Neural progenitor cell (in vitro differentiated cells): ENCODE measurements at regions not wholly inside any gene's neighbourhood (a gene's known extent, or its start where the extent isn't known, plus 50 kb on each side); places are given as distances from the start of the nearest gene placed in this dataset.

Experiments
- DNase-seq: peaks from one replicate; pipeline ENCODE4 v3.0.0-alpha.2; 2016; ENCODE audit warnings: low spot score
- H2AFZ ChIP-seq: fragments of 200-600 bp; sonication (generic); replicated peaks from 2 replicates; pipeline ENCODE4 v1.6.1; 2016; ENCODE audit warnings: antibody characterized with exemption
- H3F3A ChIP-seq: fragments of 200-600 bp; sonication (generic); 2 replicates; pipeline ENCODE4 v1.6.1; 2016; ENCODE audit warnings: antibody characterized with exemption, low read depth
- H3K27ac ChIP-seq: fragments of 200-600 bp; sonication (generic); 2 replicates; pipeline ENCODE4 v1.5.1; 2016; ENCODE audit warnings: mild to moderate bottlenecking
- H3K27me3 ChIP-seq: fragments of 200-600 bp; sonication (generic); 2 replicates; pipeline ENCODE4 v1.6.1; 2016; ENCODE audit warnings: mild to moderate bottlenecking, moderate library complexity
- H3K36me3 ChIP-seq: fragments of 200-600 bp; sonication (generic); 2 replicates; pipeline ENCODE4 v1.5.1; 2016
- H3K4me1 ChIP-seq: fragments of 200-600 bp; sonication (generic); 2 replicates; pipeline ENCODE4 v1.6.1; 2016; ENCODE audit warnings: mixed run types
- H3K4me2 ChIP-seq: fragments of 200-600 bp; sonication (generic); 2 replicates; pipeline ENCODE4 v1.6.1; 2016
- H3K4me3 ChIP-seq: fragments of 200-600 bp; sonication (generic); 2 replicates; pipeline ENCODE4 v1.5.1; 2016
- H3K79me2 ChIP-seq: fragments of 200-600 bp; sonication (generic); 2 replicates; pipeline ENCODE4 v1.6.1; 2016; ENCODE audit warnings: low read depth
- H3K9ac ChIP-seq: fragments of 200-600 bp; sonication (generic); 2 replicates; pipeline ENCODE4 v1.6.1; 2016
- H3K9me3 ChIP-seq: fragments of 200-600 bp; sonication (generic); 2 replicates; pipeline ENCODE4 v1.5.1; 2016; ENCODE audit warnings: low read depth
- H4K20me1 ChIP-seq: fragments of 200-600 bp; sonication (generic); 2 replicates; pipeline ENCODE4 v1.6.1; 2016; ENCODE audit warnings: low read depth
- H3K27ac Mint-ChIP-seq: 3 replicates; pipeline ENCODE4 v1.8.0; 2021; ENCODE audit warnings: mixed read lengths
- H3K27me3 Mint-ChIP-seq: 2 replicates; pipeline ENCODE4 v1.8.0; 2022; ENCODE audit warnings: low read depth, mild to moderate bottlenecking, inconsistent platforms, moderate library complexity, mixed read lengths; ENCODE audit not compliant: insufficient read depth
- H3K36me3 Mint-ChIP-seq: 3 replicates; pipeline ENCODE4 v1.8.0; 2021; ENCODE audit warnings: mixed read lengths
- H3K4me1 Mint-ChIP-seq: 3 replicates; pipeline ENCODE4 v1.8.0; 2021; ENCODE audit warnings: mixed read lengths
- H3K4me3 Mint-ChIP-seq: 3 replicates; pipeline ENCODE4 v1.8.0; 2021; ENCODE audit warnings: mild to moderate bottlenecking, moderate library complexity, mixed read lengths
- H3K9me3 Mint-ChIP-seq: 3 replicates; pipeline ENCODE4 v1.8.0; 2020; ENCODE audit warnings: mixed read lengths
- EZH2 ChIP-seq: fragments of 200-600 bp; sonication (generic); IDR thresholded peaks from 2 replicates; pipeline ENCODE4 v1.6.1; 2017; ENCODE audit warnings: antibody characterized with exemption, mild to moderate bottlenecking, moderate library complexity
- EZH2phosphoT487 ChIP-seq: fragments of 200-600 bp; sonication (generic); IDR thresholded peaks from 2 replicates; pipeline ENCODE4 v1.6.1; 2017; ENCODE audit warnings: antibody characterized with exemption
- TF ChIP-seq, protein P1 (sequence below): fragments of 200-600 bp; sonication (generic); IDR thresholded peaks from 2 replicates; pipeline ENCODE4 v1.5.1; 2017; ENCODE audit warnings: antibody characterized with exemption, mild to moderate bottlenecking

DNA sequence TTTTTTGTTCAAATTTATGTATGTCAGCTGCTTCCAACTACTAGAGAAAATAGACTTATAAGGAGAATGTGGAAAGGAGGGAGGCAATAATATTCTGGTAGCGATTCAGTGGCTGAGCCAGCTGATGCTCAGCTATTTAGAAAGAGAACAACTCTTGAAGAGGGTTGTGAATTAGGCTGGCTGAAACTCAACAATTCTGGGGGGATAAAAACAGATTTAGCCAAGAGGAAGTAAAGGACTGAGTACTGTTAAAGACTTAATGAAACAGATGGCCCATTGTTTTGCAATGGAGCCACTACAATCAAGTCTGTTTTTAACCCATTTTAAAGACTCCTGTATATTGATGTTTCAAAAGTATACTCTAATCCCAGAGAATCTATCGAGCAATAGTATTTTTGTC, 1058.9 kb downstream of the C4orf33 start:
- no peak overlapping the region for H3K27ac Mint-ChIP-seq
- no peak overlapping the region for H3K4me3 Mint-ChIP-seq
- no peaks in the 10 kb centered on the region for H3F3A ChIP-seq
- H3K27me3 Mint-ChIP-seq: peaks cover 8% of the 10 kb centered on the region
- H3K4me1 ChIP-seq: peaks cover 22% of the 10 kb centered on the region
- DNase-seq: peak; percentile 68
- no peaks in the 10 kb centered on the region for H3K27me3 ChIP-seq
- no peaks in the 10 kb centered on the region for H3K4me1 Mint-ChIP-seq
- H3K4me2 ChIP-seq: peak overlapping the region; percentile 49
- H3K4me3 ChIP-seq: no peak overlapping the region
- H2AFZ ChIP-seq: no peak overlapping the region
- peak overlapping the region; percentile 60 for H3K27ac ChIP-seq
- H3K79me2 ChIP-seq: no peaks in the 10 kb centered on the region
- H3K9ac ChIP-seq: no peak overlapping the region
- no peaks in the 10 kb centered on the region for H3K36me3 ChIP-seq
- TF ChIP-seq, protein P1, sequence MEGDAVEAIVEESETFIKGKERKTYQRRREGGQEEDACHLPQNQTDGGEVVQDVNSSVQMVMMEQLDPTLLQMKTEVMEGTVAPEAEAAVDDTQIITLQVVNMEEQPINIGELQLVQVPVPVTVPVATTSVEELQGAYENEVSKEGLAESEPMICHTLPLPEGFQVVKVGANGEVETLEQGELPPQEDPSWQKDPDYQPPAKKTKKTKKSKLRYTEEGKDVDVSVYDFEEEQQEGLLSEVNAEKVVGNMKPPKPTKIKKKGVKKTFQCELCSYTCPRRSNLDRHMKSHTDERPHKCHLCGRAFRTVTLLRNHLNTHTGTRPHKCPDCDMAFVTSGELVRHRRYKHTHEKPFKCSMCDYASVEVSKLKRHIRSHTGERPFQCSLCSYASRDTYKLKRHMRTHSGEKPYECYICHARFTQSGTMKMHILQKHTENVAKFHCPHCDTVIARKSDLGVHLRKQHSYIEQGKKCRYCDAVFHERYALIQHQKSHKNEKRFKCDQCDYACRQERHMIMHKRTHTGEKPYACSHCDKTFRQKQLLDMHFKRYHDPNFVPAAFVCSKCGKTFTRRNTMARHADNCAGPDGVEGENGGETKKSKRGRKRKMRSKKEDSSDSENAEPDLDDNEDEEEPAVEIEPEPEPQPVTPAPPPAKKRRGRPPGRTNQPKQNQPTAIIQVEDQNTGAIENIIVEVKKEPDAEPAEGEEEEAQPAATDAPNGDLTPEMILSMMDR: no peak
- no peak for TF ChIP-seq EZH2phosphoT487
- TF ChIP-seq EZH2: no peak
- H4K20me1 ChIP-seq: no peaks in the 10 kb centered on the region
- H3K36me3 Mint-ChIP-seq: no peaks in the 10 kb centered on the region
- peaks cover 7% of the 10 kb centered on the region for H3K9me3 Mint-ChIP-seq
- H3K9me3 ChIP-seq: no peaks in the 10 kb centered on the region

DNA sequence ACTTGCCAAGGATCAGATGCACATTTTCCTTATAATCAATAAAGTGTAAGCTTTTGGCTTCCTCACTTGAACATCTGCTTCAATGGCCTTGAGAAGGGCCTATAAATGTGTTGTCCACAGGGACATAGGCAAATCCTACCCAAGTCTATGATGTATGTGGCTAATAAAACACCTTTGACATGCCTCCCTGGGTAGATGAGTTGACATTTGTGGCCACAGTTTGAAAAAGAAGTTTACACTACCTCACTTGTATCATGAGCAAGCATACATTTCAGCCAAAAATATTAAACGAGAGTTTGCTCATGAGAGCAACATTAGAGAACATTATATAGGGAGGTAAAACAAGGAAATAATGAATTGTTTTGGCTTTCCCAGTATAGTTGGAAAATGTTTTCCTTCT, 1067.7 kb downstream of the C4orf33 start:
- Histone ChIP-seq H3F3A (no peaks in the 10 kb centered on the region), H4K20me1 (no peaks in the 10 kb centered on the region), H3K27me3 (no peaks in the 10 kb centered on the region), H2AFZ (no peak overlapping the region), H3K4me3 (no peak overlapping the region), H3K36me3 (no peaks in the 10 kb centered on the region), H3K9me3 (no peaks in the 10 kb centered on the region), H3K4me1 (no peaks in the 10 kb centered on the region), H3K79me2 (no peaks in the 10 kb centered on the region), H3K9ac (no peak overlapping the region), H3K27ac (no peak overlapping the region), H3K4me2 (no peak overlapping the region)
- Mint-ChIP-seq H3K27ac (no peak overlapping the region), H3K9me3 (peaks cover 5% of the 10 kb centered on the region), H3K27me3 (peaks cover 3% of the 10 kb centered on the region), H3K4me1 (no peaks in the 10 kb centered on the region), H3K4me3 (no peak overlapping the region), H3K36me3 (no peaks in the 10 kb centered on the region)
- DNase-seq: no peak
- TF ChIP-seq EZH2 (no peak), EZH2phosphoT487 (no peak)
- TF ChIP-seq, protein P1: no peak

DNA sequence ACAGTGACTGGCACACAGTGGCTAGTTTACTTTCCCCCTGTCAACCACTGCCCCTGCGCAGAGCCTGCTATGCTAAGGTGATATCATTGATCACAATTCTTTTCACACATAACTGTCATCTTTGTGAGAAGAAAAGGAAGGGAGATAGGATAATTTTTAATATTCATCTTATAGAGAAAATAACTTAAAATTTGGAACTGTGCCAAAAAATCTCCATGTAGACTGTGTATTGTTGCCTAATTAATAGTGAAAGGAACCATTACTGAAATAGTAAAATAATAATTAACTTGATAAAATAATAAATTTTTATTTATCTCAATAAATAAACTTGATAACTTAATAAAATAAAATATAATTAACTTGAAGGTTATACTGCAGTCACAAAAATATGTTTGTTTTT, 1069.4 kb downstream of the C4orf33 start:
- Mint-ChIP-seq H3K27ac (no peak overlapping the region), H3K9me3 (no peaks in the 10 kb centered on the region), H3K4me3 (no peak overlapping the region), H3K27me3 (no peaks in the 10 kb centered on the region), H3K36me3 (no peaks in the 10 kb centered on the region), H3K4me1 (no peaks in the 10 kb centered on the region)
- no peaks in the 10 kb centered on the region for H3K27me3 ChIP-seq
- no peak overlapping the region for H3K9ac ChIP-seq
- no peak overlapping the region for H2AFZ ChIP-seq
- no peak overlapping the region for H3K4me3 ChIP-seq
- H3K4me1 ChIP-seq: no peaks in the 10 kb centered on the region
- no peaks in the 10 kb centered on the region for H3K36me3 ChIP-seq
- H3K27ac ChIP-seq: no peak overlapping the region
- H4K20me1 ChIP-seq: no peaks in the 10 kb centered on the region
- no peak for DNase-seq
- TF ChIP-seq EZH2: no peak
- TF ChIP-seq, protein P1: no peak
- no peak for TF ChIP-seq EZH2phosphoT487
- no peaks in the 10 kb centered on the region for H3K9me3 ChIP-seq
- no peak overlapping the region for H3K4me2 ChIP-seq
- no peaks in the 10 kb centered on the region for H3K79me2 ChIP-seq
- H3F3A ChIP-seq: no peaks in the 10 kb centered on the region
